Activated CD8-positive, alpha-beta memory T cell treated with anti-CD3 and anti-CD28 coated beads for 4 hours (primary cell): ENCODE measurements at regions not wholly inside any gene's neighbourhood (a gene's known extent, or its start where the extent isn't known, plus 50 kb on each side); places are given as distances from the start of the nearest gene placed in this dataset.

Experiments used
- DNase-seq, 2 donors: peaks; one replicate each; pipeline ENCODE4 v3.0.0-alpha.2; 2020; ENCODE audit warnings: low read depth in 2 of 2

- DNase-seq = no peak
These were observed 274.1 kb downstream of the HAUS1 start for GRCh38 chr18:46378126-46378863.

DNA sequence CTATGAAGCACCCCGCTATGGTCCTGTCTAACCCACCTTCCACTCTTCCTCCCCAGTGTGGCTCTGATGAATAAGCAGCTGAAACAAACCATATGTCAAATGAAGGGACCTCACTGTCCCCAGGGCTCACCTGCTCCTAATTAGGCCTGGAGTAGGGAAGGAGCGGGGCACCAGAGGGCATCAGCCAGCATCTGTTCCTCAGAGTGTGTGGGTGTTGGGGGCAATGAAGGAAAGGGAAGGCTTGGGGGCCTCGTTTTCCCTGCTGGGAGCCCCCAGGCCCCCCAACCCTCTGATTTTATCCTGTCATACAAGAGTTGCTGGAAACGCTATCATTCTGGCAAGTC, 274.7 kb downstream of the HAUS1 start:
- no peak for DNase-seq

- DNase-seq = no peak
These were observed 275.3 kb downstream of the HAUS1 start for GRCh38 chr18:46379323-46379950.

DNA sequence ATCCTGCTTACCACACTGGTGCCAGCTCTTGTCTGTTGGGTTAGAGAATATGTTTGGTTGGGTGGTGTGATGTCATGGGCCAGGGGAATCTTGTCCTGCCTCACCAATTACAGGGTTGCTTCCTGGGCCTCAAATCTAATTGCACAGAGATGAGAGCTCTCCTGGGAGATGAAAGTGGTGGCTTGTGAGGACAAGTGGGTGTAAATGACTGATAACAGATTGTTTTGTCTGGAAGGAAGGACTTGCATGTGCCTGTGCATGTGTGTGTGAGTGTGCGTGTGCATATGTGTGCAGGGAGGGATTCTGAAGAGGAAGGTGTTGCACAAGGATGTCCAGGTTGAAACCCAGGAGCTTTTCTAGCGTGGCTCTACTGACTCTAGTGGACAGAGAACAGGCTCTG, 271.9 kb downstream of the LOXHD1 start:
- DNase-seq = no peak

DNA sequence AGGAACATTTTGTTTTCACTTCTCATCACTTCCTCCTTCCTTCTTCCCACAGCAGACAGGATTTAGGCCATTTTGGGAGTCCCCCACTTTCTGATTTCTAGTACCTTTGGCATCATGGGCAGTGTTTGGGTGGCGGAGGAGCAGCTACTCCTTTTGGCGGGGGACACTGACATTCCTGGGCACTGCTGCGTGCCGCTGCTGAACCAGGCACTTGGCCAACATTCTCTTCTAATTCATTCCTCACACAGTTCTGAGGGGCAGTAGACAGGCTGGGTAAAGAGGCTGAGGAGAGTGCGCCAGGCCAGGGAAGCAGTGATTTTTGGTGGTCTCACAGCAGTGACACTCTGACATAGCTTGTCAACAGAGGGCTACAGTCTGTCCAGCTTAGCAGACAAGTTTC, 270.2 kb downstream of the LOXHD1 start:
- DNase-seq = no peak

GRCh38 chr18:46387441-46388131, 269.4 kb downstream of the LOXHD1 start:
- DNase-seq = no peak

- no peak for DNase-seq
These were observed 268.7 kb downstream of the LOXHD1 start for GRCh38 chr18:46388286-46388685.

DNA sequence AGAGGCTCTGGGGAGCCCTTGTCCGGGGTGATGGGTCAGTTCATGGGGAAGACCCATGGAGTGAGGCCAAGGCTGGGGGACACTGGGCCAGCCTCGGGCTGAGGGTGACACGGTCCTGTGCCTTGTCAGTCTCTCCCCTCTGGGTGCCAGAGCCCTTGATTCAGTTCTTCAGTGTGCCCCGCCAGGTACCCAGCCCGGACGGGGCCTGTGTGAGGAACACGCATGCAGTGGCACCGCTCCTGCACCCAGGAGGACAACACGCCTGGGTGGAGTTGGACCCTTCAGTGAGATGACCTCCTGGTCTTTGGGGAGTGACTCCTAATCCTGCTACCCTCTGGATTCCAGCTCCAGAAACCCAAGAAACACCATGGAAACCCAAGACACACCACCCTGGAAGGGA, 264.4 kb downstream of the LOXHD1 start:
- DNase-seq = no peak

DNA sequence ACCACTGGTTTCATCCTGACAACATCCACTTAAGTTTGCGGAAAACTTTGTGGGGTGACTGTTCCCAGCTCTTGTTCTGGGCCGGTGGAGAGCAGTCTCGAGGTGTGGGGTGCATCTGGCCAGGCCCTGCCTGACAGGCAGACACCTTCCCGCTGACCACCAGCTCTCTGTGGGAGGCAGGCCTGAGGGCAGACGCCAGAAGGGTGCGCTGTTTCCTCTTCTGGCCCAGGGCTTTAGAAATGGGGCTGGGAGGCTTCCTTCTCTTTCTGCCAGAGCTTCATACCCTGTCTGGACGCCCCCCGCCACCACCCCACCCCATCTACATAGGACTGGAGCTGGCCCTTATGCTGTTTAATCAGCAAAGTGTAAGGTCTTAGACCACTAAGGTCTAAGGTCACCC, 263.8 kb downstream of the LOXHD1 start:
- DNase-seq = no peak

- no peak for DNase-seq
These were observed 263.1 kb downstream of the LOXHD1 start for GRCh38 chr18:46393961-46394360.

DNA sequence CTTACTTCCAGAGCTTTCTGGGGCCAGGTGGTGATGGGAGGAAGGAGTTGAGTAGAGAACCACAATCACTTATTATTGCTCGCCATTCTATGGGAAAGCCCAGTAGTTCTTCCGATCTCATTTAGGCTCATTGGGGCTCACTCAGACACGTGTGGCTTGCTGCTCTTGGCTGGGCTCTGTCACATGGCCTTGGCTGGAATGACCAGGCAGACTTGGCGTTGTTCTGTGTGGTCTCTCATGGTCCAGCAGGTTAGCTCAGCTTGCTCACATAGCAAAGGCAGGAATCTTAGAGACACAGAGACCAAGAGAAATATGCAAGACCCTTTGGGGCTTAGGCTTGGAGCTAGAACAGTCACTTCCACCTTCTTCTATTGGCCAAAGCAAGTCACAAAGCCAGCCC, 261.2 kb downstream of the LOXHD1 start:
- no peak for DNase-seq

- DNase-seq = no peak
These were observed 259.8 kb downstream of the LOXHD1 start for GRCh38 chr18:46397174-46397573.

DNA sequence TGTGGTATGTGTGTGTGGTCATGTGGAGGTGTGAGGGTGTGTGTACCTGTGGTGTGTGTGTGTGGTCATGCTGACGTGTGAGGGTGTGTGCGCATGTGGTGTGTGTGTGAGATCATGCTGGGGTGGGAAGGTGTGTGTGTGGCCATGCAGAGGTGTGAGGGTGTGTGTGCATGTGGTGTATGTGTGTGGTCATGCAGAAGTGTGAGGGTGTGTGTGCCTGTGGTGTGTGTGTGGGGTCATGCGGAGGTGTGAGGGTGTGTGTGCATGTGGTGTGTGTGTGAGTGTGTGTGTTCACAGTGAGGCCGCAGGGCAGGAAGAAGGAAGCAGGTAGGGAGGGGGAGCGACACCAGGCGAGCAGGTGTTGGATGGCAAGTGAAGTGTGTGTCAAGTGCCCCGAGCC, 259.0 kb downstream of the LOXHD1 start:
- no peak for DNase-seq

- DNase-seq = no peak
These were observed 258.4 kb downstream of the LOXHD1 start for GRCh38 chr18:46398625-46399024.

- DNase-seq = no peak
These were observed 257.7 kb downstream of the LOXHD1 start for GRCh38 chr18:46399303-46399702.

- DNase-seq = no peak
These were observed 256.6 kb downstream of the LOXHD1 start for GRCh38 chr18:46400449-46400848.

DNA sequence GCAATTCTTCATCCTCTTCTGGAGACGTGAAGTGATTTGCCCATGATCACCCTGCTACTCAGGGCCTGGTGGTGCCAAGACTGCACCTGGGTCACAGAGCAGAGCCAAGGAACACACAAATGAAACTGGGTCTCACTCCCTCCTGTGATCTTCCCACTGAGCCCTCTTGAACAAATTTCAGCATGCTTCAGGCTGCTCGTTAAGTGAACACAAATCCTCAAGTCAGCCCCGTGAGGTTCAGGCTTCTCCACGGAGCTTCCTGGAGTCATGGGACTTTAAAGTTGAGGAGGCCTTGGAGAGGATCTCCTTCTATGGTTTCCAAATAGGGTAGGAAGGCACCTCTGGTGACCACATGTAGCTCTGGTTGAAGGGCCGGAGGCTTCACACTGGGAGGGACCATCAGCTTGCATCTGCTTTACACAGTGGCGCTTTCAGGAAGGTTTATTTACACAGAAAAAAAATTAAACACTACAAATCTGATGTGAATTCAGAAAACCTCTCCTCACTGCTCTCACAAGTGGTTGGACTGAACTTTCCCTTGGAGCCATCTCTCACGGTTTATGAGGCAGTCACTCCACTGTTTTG, 255.4 kb downstream of the LOXHD1 start:
- no peak for DNase-seq

- DNase-seq = no peak
These were observed 254.6 kb downstream of the LOXHD1 start for GRCh38 chr18:46402396-46402795.

GRCh38 chr18:46402945-46403344, 254.1 kb downstream of the LOXHD1 start:
- DNase-seq = no peak

DNA sequence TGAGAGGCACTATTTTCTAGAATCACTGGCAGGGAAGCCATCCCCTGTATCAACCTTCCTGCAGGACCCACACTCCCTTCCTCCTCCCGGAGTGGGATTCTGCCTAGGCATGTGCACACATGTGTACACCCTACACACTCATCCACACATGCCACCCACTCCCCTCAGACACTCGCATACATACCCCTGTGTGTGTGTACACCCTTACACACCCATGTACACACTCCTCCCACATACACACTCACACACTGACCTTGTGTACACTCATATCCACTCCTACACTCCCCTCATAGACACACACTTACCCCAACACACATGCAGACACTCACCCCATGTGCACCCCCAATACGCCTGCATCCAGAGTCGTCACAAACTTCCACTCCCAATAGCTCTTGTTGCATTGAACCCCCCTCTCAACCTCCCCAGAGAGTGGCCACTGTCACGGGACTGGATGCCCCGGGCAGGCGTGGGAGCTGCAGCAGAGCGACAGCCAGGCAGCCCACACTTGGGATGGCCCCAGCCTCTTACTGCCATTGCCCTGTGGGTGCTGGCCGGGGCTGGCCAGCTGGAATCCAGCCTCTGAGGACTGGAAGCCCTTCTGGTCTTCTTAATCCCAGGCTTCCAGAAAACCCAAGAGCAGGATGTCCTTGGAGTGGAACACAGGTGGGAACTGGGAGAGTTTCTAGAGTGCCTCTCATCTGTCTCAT, 251.0 kb downstream of the LOXHD1 start:
- no peak for DNase-seq

DNA sequence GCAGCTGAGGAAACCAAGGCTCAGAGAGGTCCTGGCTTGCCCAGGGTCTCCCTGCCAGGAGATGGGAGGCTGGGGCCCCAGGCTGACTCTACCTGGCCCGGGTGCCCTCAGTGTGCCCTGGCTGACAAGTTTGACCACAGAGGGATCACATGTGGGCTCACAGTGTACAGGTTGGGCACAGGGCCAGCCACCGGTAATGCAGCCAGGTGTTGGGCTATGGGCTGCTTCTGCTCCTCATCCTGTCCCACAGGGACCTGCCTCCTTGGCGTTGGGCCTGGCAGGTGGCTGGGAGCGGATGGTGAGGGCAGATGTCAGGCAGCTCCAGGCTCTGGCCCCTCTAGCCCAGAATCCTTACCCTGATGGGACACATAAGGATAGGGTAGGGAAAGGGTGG, 250.5 kb downstream of the LOXHD1 start:
- no peak for DNase-seq

- DNase-seq = no peak
These were observed 249.4 kb downstream of the LOXHD1 start for GRCh38 chr18:46407486-46408166.
